Mucosa of descending colon (tissue), 3 donors: ENCODE measurements at regions not wholly inside any gene's neighbourhood (a gene's known extent, or its start where the extent isn't known, plus 50 kb on each side); places are given as distances from the start of the nearest gene placed in this dataset.

ENCODE experiments used
- ATAC-seq: fragments of 200-7000 bp; cut with Tn5 transposase; one replicate; pipeline ENCODE4 v1.9.1; 2020; ENCODE audit warnings: mild to moderate bottlenecking, moderate library complexity
- DNase-seq, 3 donors: peaks; one replicate each; pipeline ENCODE4 v3.0.0-alpha.2; 2020
- H3K36me3 ChIP-seq: fragments of 200-600 bp; one replicate; pipeline ENCODE4 v1.8.0; 2021; ENCODE audit warnings: low read depth, mild to moderate bottlenecking
- H3K4me1 ChIP-seq: fragments of 200-600 bp; one replicate; pipeline ENCODE4 v1.8.0; 2021; ENCODE audit warnings: low read depth, mild to moderate bottlenecking
- H3K4me3 ChIP-seq: fragments of 200-600 bp; one replicate; pipeline ENCODE4 v1.8.0; 2021; ENCODE audit warnings: mild to moderate bottlenecking
- H3K9me3 ChIP-seq: fragments of 200-600 bp; one replicate; pipeline ENCODE4 v1.8.0; 2021; ENCODE audit warnings: mild to moderate bottlenecking
- CTCF ChIP-seq: fragments of 200-600 bp; IDR thresholded peaks from one replicate; pipeline ENCODE4 v1.8.0; 2022; ENCODE audit warnings: antibody characterized with exemption, mild to moderate bottlenecking
- intact Hi-C, 2 donors: fragments of 100-400 bp; cut with DNase I in 1 of 2; cut with micrococcal nuclease in 1 of 2; formaldehyde crosslinking; loops; one replicate each; pipeline versions ENCODE4 v1.11.0 to v1.11.1; 2022; cut with DNase I, micrococcal nuclease
- donor health status: DM: no; HTN: no; CAD: no; lungs with moderate emphysema.
- donor health status: DM: no; HTN: no; CAD: no.
- donor health status: DM: no; HTN: yes; CAD: no.

DNA sequence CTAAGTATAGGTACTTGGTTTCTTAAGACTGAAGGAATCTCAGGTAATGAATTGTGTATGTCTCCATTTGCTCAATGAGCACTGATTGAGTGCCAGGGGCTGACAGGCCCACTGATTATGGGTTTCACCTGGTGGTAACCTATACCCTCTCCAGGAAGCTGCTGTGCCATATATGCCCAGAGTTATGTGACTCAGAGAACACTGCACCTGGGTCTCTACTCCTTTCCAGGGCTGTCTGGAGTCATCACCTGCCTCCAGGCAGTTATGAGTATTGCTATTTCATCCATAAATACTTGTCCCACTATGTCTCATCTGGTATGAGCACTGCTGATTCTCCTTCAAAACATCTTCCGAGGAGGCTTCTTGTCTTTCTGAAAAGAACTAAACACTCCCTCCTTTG lies 692.9 kb downstream of the BCL11B start:
- no peak for ATAC-seq
- no peak for TF ChIP-seq CTCF
- Histone ChIP-seq H3K4me1 (no peaks in the 10 kb centered on the region), H3K9me3 (no peaks in the 10 kb centered on the region), H3K36me3 (no peaks in the 10 kb centered on the region), H3K4me3 (no peak overlapping the region)
- no peak for DNase-seq
- intact Hi-C loops = no loop called here

DNA sequence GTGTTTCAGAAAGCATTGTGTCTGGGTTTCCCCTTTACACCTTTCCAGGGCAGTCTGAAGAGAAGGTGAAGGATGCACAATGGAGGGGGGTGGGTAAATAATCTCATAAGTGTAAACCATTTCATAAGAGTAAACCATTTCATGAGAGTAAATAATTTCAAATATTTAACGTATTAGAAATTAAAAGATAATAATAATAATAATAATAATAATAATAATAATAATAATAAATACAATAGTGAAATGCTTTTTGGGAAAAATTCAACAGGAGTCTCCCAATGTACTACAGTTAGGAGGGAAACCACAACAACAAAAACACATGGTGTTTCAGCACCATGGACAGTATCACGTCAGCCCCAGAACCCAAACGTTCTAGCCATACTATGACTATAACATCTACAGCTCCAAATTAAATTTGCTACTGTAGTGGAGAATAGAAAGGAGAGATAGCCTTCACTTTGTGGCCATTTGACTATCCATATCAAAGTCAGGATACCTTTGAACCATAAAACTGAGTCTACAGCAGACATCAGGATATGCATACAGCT lies 691.8 kb downstream of the BCL11B start:
- no peaks in the 10 kb centered on the region for H3K9me3 ChIP-seq
- no peak for TF ChIP-seq CTCF
- ATAC-seq (no peak), DNase-seq (peak in 1 of 3 donors; percentile 6)
- no peaks in the 10 kb centered on the region for H3K36me3 ChIP-seq
- intact Hi-C loops = no loop called here
- no peaks in the 10 kb centered on the region for H3K4me1 ChIP-seq
- no peak overlapping the region for H3K4me3 ChIP-seq

DNA sequence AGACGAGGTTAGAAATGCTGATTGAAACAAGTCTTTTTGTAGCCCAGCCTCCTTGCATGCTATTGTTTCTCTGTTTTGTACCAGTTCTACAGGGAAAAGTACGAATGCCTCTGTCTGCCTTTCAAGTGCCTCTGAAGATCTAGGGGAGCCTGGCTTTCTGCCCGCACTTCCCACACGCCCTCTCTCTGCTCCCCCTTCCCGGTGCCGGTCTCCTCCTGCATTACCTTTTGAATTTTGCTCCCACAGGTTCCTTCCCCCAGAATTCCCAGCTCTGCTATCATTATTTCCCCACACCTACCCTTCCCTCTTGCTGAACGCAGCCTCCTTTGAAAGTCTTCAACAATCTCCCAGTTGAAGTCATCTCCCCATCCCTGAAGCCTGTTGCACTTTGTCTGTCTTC lies 689.7 kb downstream of the BCL11B start:
- DNase-seq (no peak), ATAC-seq (no peak)
- Histone ChIP-seq H3K4me1 (no peaks in the 10 kb centered on the region), H3K4me3 (no peak overlapping the region), H3K36me3 (no peaks in the 10 kb centered on the region), H3K9me3 (no peaks in the 10 kb centered on the region)
- no peak for TF ChIP-seq CTCF
- intact Hi-C loops = no loop called here

- no peak for TF ChIP-seq CTCF
- intact Hi-C loops = no loop called here
- Histone ChIP-seq H3K4me1 (no peaks in the 10 kb centered on the region), H3K9me3 (no peaks in the 10 kb centered on the region), H3K36me3 (no peaks in the 10 kb centered on the region), H3K4me3 (no peak overlapping the region)
- no peak for DNase-seq
- ATAC-seq = no peak
These were observed 680.8 kb downstream of the BCL11B start for GRCh38 chr14:98591161-98591560.

DNA sequence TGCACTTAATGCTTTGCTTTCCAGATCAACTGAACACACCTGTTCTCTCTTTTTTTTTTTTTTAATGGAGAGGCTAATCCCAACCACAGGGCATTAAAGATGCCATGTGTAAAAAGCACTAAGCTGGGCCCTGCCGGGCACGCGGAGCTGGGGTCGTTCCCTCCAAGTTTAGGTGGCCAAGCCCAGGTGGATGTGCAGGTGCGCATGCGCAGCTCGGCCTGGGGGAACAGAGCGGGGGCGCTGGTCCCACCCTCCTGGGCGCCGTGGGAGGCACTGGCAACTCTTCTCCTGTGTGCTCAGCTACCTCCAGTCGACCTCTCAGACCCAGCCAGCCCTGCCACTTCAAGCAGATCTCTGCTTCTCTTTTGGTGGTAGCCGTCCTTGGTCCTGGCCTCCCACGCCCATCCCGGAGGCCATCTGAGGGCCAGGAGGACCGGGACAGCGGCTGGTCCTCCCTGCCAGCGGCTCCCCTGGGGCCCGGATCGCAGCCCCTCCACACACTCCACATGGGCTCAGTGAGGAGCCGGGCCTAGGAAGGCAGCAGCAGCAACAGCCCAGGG lies 679.3 kb downstream of the BCL11B start:
- DNase-seq = no peak
- no peak for ATAC-seq
- TF ChIP-seq CTCF = no peak
- peaks cover 3% of the 10 kb centered on the region for H3K9me3 ChIP-seq
- no peak overlapping the region for H3K4me3 ChIP-seq
- no peaks in the 10 kb centered on the region for H3K36me3 ChIP-seq
- intact Hi-C loops = no loop called here
- H3K4me1 ChIP-seq = no peaks in the 10 kb centered on the region

DNA sequence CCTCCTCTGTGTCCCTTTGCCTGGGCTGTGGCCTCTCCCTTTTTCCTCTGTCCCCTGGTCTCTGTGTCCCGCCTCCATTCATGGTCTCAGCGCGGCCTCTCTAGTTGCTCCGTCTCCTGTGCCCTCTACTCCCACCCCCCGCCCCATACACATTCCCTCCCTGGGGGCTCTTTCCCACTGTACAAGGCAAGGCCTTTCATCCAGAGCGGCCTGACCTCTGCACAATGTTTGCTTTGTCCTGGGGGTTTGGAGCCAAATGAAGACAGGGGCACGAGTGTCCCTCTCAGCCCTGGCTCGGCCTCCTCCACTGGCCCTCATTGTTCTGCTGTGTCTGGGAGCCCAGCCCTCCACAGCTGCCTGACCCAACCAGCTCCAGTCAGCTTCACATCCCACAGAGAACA lies 678.6 kb downstream of the BCL11B start:
- H3K36me3 ChIP-seq = no peaks in the 10 kb centered on the region
- peaks cover 3% of the 10 kb centered on the region for H3K9me3 ChIP-seq
- intact Hi-C loops = no loop called here
- H3K4me1 ChIP-seq = no peaks in the 10 kb centered on the region
- TF ChIP-seq CTCF = no peak
- ATAC-seq (no peak), DNase-seq (no peak)
- no peak overlapping the region for H3K4me3 ChIP-seq
